GM12865 (cell line): ENCODE measurements at regions not wholly inside any gene's neighbourhood (a gene's known extent, or its start where the extent isn't known, plus 50 kb on each side); places are given as distances from the start of the nearest gene placed in this dataset.

Experiments used
- DNase-seq: peaks from one replicate; pipeline ENCODE4 v3.0.0; 2010; ENCODE audit warnings: low read depth
- H3K4me3 ChIP-seq: 2 replicates; pipeline ENCODE4 v1.5.1; 2011; ENCODE audit warnings: mild to moderate bottlenecking, low read depth, low read length, control low read depth
- CTCF ChIP-seq: IDR thresholded peaks from 2 replicates; pipeline ENCODE4 v1.5.1; 2011; ENCODE audit warnings: low read length, control low read depth, low read depth, inconsistent platforms; ENCODE audit not compliant: insufficient read depth; ENCODE audit errors: missing control alignments

- no peak for DNase-seq
- no peak overlapping the region for H3K4me3 ChIP-seq
- TF ChIP-seq CTCF: no peak
Observed at GRCh38 chr6:48315051-48315719, 204.2 kb upstream of the PTCHD4 start.

GRCh38 chr6:48311301-48311700 lies 200.3 kb upstream of the PTCHD4 start:
- TF ChIP-seq CTCF: no peak
- DNase-seq: no peak
- no peak overlapping the region for H3K4me3 ChIP-seq

GRCh38 chr6:48307573-48307972 lies 196.6 kb upstream of the PTCHD4 start:
- no peak overlapping the region for H3K4me3 ChIP-seq
- no peak for TF ChIP-seq CTCF
- no peak for DNase-seq

GRCh38 chr6:48290595-48290994 lies 179.6 kb upstream of the PTCHD4 start:
- TF ChIP-seq CTCF: no peak
- H3K4me3 ChIP-seq: no peak overlapping the region
- DNase-seq: no peak

- no peak overlapping the region for H3K4me3 ChIP-seq
- no peak for TF ChIP-seq CTCF
- no peak for DNase-seq
Observed at GRCh38 chr6:48289841-48290240, 178.8 kb upstream of the PTCHD4 start.

- no peak overlapping the region for H3K4me3 ChIP-seq
- DNase-seq: no peak
- TF ChIP-seq CTCF: no peak
Observed at GRCh38 chr6:48281217-48281616, 170.2 kb upstream of the PTCHD4 start.

GRCh38 chr6:48280035-48280620 lies 169.1 kb upstream of the PTCHD4 start:
- no peak overlapping the region for H3K4me3 ChIP-seq
- no peak for DNase-seq
- TF ChIP-seq CTCF: no peak
